GM21423 (cell line): ENCODE measurements at regions not wholly inside any gene's neighbourhood (a gene's known extent, or its start where the extent isn't known, plus 50 kb on each side); places are given as distances from the start of the nearest gene placed in this dataset.

ENCODE experiments used
- ATAC-seq: cut with Tn5 transposase; IDR thresholded peaks from one replicate; pipeline ENCODE4 v1.9.1; 2021; ENCODE audit warnings: mild to moderate bottlenecking, moderate library complexity; ENCODE audit not compliant: unreplicated experiment

- ATAC-seq, result no peak
Observed at GRCh38 chr6:170049641-170050561, 241.0 kb downstream of the DLL1 start.

- no peak for ATAC-seq
Observed at GRCh38 chr6:170048615-170049256, 242.1 kb downstream of the DLL1 start.

- ATAC-seq, result no peak
Observed at GRCh38 chr6:170047823-170048222, 243.1 kb downstream of the DLL1 start.

GRCh38 chr6:170046791-170047626, 243.9 kb downstream of the DLL1 start:
- ATAC-seq, result no peak

GRCh38 chr6:170045981-170046667, 244.8 kb downstream of the DLL1 start:
- ATAC-seq, result no peak

GRCh38 chr6:170045563-170045960, 245.3 kb downstream of the DLL1 start:
- no peak for ATAC-seq

- ATAC-seq, result no peak
Observed at GRCh38 chr6:170044836-170045562, 245.9 kb downstream of the DLL1 start.

- no peak for ATAC-seq
Observed at GRCh38 chr6:170043881-170044790, 246.7 kb downstream of the DLL1 start.

- ATAC-seq, result no peak
Observed at GRCh38 chr6:170043150-170043819, 247.6 kb downstream of the DLL1 start.

GRCh38 chr6:170042596-170043118, 248.2 kb downstream of the DLL1 start:
- ATAC-seq, result no peak

- ATAC-seq, result no peak
Observed at GRCh38 chr6:170042123-170042522, 248.8 kb downstream of the DLL1 start.

GRCh38 chr6:170041526-170041925, 249.4 kb downstream of the DLL1 start:
- ATAC-seq, result no peak

GRCh38 chr6:170040906-170041305, 250.0 kb downstream of the DLL1 start:
- no peak for ATAC-seq

GRCh38 chr6:170040115-170040500, 250.8 kb downstream of the DLL1 start:
- ATAC-seq, result no peak

- ATAC-seq, result no peak
Observed at GRCh38 chr6:170039156-170040114, 251.4 kb downstream of the DLL1 start.

GRCh38 chr6:170038708-170039107, 252.2 kb downstream of the DLL1 start:
- no peak for ATAC-seq

GRCh38 chr6:170038251-170038650, 252.6 kb downstream of the DLL1 start:
- ATAC-seq, result no peak
